Aorta (tissue), 5 donors: ENCODE measurements at regions not wholly inside any gene's neighbourhood (a gene's known extent, or its start where the extent isn't known, plus 50 kb on each side); places are given as distances from the start of the nearest gene placed in this dataset.
"Not testable (repeated sequence)": the region's sequence is repeated elsewhere in the genome, so short reads cannot be mapped to it uniquely, and the experiment has no call there.

Experiments
- ATAC-seq: fragments of 200-7000 bp; cut with Tn5 transposase; one replicate; pipeline ENCODE4 v1.9.1; 2022; ENCODE audit warnings: moderate library complexity; ENCODE audit not compliant: low FRiP score
- DNase-seq, 2 donors: peaks; one replicate each; pipeline ENCODE4 v3.0.0-alpha.2; 2020
- H3K27ac ChIP-seq, 2 donors: one replicate each; pipeline ENCODE4 v1.5.1; 2013; ENCODE audit warnings: low read length in 2 of 2, mild to moderate bottlenecking in 2 of 2, moderate library complexity in 2 of 2, control low read depth in 1 of 2, inconsistent platforms in 1 of 2, low read depth in 1 of 2
- H3K27me3 ChIP-seq, 2 donors: one replicate each; pipeline ENCODE4 v1.6.1; 2013; ENCODE audit warnings: control low read depth in 1 of 2, low read length in 1 of 2, mild to moderate bottlenecking in 1 of 2, moderate library complexity in 1 of 2; ENCODE audit not compliant: insufficient read depth in 2 of 2, control insufficient read depth in 1 of 2
- H3K36me3 ChIP-seq, 2 donors: one replicate each; pipeline ENCODE4 v1.6.1; 2013; ENCODE audit warnings: control low read depth in 1 of 2, low read length in 1 of 2, mild to moderate bottlenecking in 1 of 2; ENCODE audit not compliant: insufficient read depth in 2 of 2, control insufficient read depth in 1 of 2
- H3K4me1 ChIP-seq, 2 donors: one replicate each; pipeline ENCODE4 v1.6.1; 2013; ENCODE audit warnings: low read length in 2 of 2, control low read depth in 1 of 2, mild to moderate bottlenecking in 1 of 2, moderate library complexity in 1 of 2; ENCODE audit not compliant: insufficient read depth in 2 of 2, control insufficient read depth in 1 of 2
- H3K4me3 ChIP-seq, 2 donors: one replicate each; pipeline ENCODE4 v1.5.1; 2013; ENCODE audit warnings: low read length in 2 of 2, control low read depth in 1 of 2, mild to moderate bottlenecking in 1 of 2
- H3K9me3 ChIP-seq: one replicate; pipeline ENCODE4 v1.6.1; 2013; ENCODE audit warnings: mild to moderate bottlenecking, low read length; ENCODE audit not compliant: control insufficient read depth
- WGBS, 2 donors: extraction: QIAGEN DNeasy Blood & Tissue Kit; methylation state at CpG; one replicate each; pipeline ENCODE4 v1.1.7; 2013; 5-methylcytosine and 5-hydroxymethylcytosine counted together
- intact Hi-C, 2 donors: fragments of 100-400 bp; cut with DNase I; formaldehyde crosslinking; loops; one replicate each; pipeline versions ENCODE4 v1.14.2 to v1.15.0; 2022
- donor health status: healthy with polysubstance abuse.
- donor health status: Bipolar disorder and iron deficiency.
- donor health status: DM: no; HTN: no; CAD: no.
- donor health status: DM: no; HTN: no; CAD: no.
- donor health status: DM: yes; HTN: yes; CAD: no.

- intact Hi-C loops, result no loop called here
- Histone ChIP-seq H3K27ac (no peak overlapping the region), H3K36me3 (no peaks in the 10 kb centered on the region), H3K27me3 (no peaks in the 10 kb centered on the region), H3K4me3 (no peak overlapping the region), H3K4me1 (no peaks in the 10 kb centered on the region), H3K9me3 (peaks cover 6% of the 10 kb centered on the region)
- DNase-seq (no peak), ATAC-seq (no peak)
- WGBS, 2 donors, result 73% methylated on average over 9 of the region's 9 CpGs
These were observed 65.8 kb downstream of the MTX3 start for GRCh38 chr5:79924936-79925893.

DNA sequence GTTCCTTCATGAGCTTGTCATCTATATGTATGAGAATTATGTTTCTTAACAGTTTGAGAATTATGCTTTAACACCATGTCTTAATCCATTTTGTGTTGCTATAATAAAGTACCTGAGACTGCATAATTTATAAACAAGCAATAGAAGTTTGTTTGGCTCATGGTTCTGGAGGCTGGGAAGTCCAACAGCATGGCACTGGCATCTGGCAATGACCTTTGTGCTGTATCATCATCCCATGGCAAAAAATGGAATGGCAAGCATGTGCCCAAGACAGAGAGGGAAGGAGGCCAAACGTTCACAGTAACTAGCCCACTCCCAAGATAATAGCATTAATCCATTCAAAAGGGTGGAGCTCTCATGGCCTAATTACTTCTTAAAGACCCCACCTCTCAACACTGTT is 67.6 kb downstream of the MTX3 start:
- no peaks in the 10 kb centered on the region for H3K27me3 ChIP-seq
- no peak for ATAC-seq
- H3K4me3 ChIP-seq, result no peak overlapping the region
- intact Hi-C loops, result no loop called here
- WGBS, 2 donors, result 32 to 38% methylated on average over 1 of the region's 1 CpG
- no peak overlapping the region for H3K27ac ChIP-seq
- peaks cover 6% of the 10 kb centered on the region for H3K9me3 ChIP-seq
- no peaks in the 10 kb centered on the region for H3K4me1 ChIP-seq
- no peak for DNase-seq
- H3K36me3 ChIP-seq, result no peaks in the 10 kb centered on the region

GRCh38 chr5:79922626-79923025 is 68.4 kb downstream of the MTX3 start:
- 88 to 92% methylated on average over 2 of the region's 2 CpGs for WGBS, 2 donors
- intact Hi-C loops, result no loop called here
- ATAC-seq, result no peak
- no peak for DNase-seq
- no peak overlapping the region for H3K27ac ChIP-seq
- no peaks in the 10 kb centered on the region for H3K36me3 ChIP-seq
- no peaks in the 10 kb centered on the region for H3K27me3 ChIP-seq
- H3K9me3 ChIP-seq, result peaks cover 6% of the 10 kb centered on the region
- no peak overlapping the region for H3K4me3 ChIP-seq
- no peaks in the 10 kb centered on the region for H3K4me1 ChIP-seq

- DNase-seq, ATAC-seq, H3K9me3 ChIP-seq, H3K27me3 ChIP-seq, H3K4me3 ChIP-seq, H3K27ac ChIP-seq, H3K36me3 ChIP-seq, H3K4me1 ChIP-seq, intact Hi-C loops: not testable (repeated sequence)
- 79 to 93% methylated on average over 1 of the region's 1 CpG for WGBS, 2 donors
These were observed 83.6 kb downstream of the MTX3 start for GRCh38 chr5:79907452-79907851.

DNA sequence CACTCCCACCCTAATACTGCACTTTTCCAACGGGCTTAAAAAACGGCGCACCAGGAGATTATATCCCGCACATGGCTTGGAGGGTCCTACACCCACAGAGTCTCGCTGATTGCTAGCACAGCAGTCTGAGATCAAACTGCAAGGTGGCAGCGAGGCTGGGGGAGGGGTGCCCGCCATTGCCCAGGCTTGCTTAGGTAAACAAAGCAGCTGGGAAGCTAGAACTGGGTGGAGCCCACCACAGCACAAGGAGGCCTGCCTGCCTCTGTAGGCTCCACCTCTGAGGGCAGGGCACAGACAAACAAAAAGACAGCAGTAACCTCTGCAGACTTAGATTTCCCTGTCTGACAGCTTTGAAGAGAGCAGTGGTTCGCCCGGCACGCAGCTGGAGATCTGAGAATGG is 88.5 kb downstream of the MTX3 start:
- H3K27me3 ChIP-seq, H3K9me3 ChIP-seq, DNase-seq, H3K27ac ChIP-seq, H3K4me3 ChIP-seq, ATAC-seq, H3K36me3 ChIP-seq, H3K4me1 ChIP-seq, intact Hi-C loops: not testable (repeated sequence)
- WGBS, 2 donors, result 92 to 95% methylated on average over 7 to 10 of the region's 10 CpGs

DNA sequence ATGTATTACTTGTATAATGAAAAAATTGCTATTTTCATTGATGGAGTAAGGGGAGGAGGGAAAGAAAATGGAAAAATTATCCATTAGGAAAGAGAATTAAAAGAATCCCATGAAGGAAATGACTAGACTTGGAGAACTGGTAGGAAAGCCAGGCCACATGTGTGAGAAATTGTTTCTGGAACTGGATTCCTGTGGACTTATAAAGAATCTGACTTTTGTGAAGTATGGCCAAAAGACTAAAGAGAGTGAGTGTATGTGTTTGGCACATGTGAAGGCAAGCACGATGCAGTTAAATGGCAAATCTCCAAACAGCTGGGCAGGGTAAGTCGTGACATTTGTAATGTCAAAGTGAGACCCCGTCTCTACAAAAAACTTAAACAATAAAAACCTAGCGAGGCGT is 89.4 kb downstream of the MTX3 start:
- 61 to 63% methylated on average over 5 of the region's 5 CpGs for WGBS, 2 donors

GRCh38 chr5:79898611-79899010 is 92.5 kb downstream of the MTX3 start:
- DNase-seq, result no peak
- Histone ChIP-seq H3K27ac (no peak overlapping the region), H3K9me3 (peaks cover 3% of the 10 kb centered on the region), H3K36me3 (no peaks in the 10 kb centered on the region), H3K4me3 (no peak overlapping the region), H3K27me3 (no peaks in the 10 kb centered on the region), H3K4me1 (no peaks in the 10 kb centered on the region)
- WGBS, 2 donors, result 15 to 26% methylated on average over 1 of the region's 1 CpG
- intact Hi-C loops, result no loop called here
- ATAC-seq, result no peak

More for the DNA sequence above, 89.4 kb downstream of the MTX3 start:
- intact Hi-C loops, result no loop called here
- no peaks in the 10 kb centered on the region for H3K27me3 ChIP-seq
- H3K9me3 ChIP-seq, result peaks cover 1% of the 10 kb centered on the region
- no peak overlapping the region for H3K4me3 ChIP-seq
- DNase-seq (no peak), ATAC-seq (no peak)
- H3K4me1 ChIP-seq, result no peaks in the 10 kb centered on the region
- no peaks in the 10 kb centered on the region for H3K36me3 ChIP-seq
- H3K27ac ChIP-seq, result no peak overlapping the region

DNA sequence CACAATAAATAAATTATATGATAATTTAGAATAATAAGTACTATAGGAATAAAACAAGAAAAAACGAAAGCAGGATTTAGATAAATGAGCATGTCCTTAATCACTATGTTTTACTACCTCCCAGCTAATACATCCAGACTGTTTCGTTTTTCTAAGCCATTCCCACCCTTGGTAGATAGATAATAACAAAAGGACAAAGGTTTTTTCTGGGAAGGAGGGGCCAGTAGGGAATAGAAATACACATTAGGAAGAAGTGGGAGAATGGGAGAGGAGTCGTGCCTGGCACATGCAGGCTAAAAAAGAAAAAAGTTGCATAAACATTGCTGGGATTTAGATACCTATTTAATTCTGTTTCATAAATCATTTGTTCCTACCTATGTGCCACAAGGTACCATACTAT is 97.1 kb downstream of the MTX3 start:
- WGBS, 2 donors, result 45 to 54% methylated on average over 3 of the region's 3 CpGs
- ATAC-seq (no peak), DNase-seq (no peak)
- H3K4me3 ChIP-seq, result no peak overlapping the region
- peaks cover 0 to 2% of the 10 kb centered on the region in 2 donors for H3K27me3 ChIP-seq
- intact Hi-C loops, result no loop called here
- no peak overlapping the region for H3K27ac ChIP-seq
- H3K9me3 ChIP-seq, result peaks cover 6% of the 10 kb centered on the region
- no peaks in the 10 kb centered on the region for H3K36me3 ChIP-seq
- H3K4me1 ChIP-seq, result no peaks in the 10 kb centered on the region

- no peak overlapping the region for H3K27ac ChIP-seq
- H3K36me3 ChIP-seq, result no peaks in the 10 kb centered on the region
- no peaks in the 10 kb centered on the region for H3K4me1 ChIP-seq
- DNase-seq, result no peak
- 49 to 70% methylated on average over 1 of the region's 1 CpG for WGBS, 2 donors
- H3K27me3 ChIP-seq, result peaks cover 0 to 2% of the 10 kb centered on the region in 2 donors
- ATAC-seq, result no peak
- intact Hi-C loops, result no loop called here
- H3K9me3 ChIP-seq, result peaks cover 6% of the 10 kb centered on the region
- H3K4me3 ChIP-seq, result no peak overlapping the region
These were observed 97.6 kb downstream of the MTX3 start for GRCh38 chr5:79893485-79893884.
